Right lobe of liver (tissue), 6 donors: ENCODE measurements at regions not wholly inside any gene's neighbourhood (a gene's known extent, or its start where the extent isn't known, plus 50 kb on each side); places are given as distances from the start of the nearest gene placed in this dataset.

Experiments
- ATAC-seq, 4 donors: fragments of 200-7000 bp; cut with Tn5 transposase; one replicate each; pipeline ENCODE4 v1.9.1; 2020; ENCODE audit warnings: mild to moderate bottlenecking in 4 of 4, moderate library complexity in 4 of 4
- DNase-seq, 3 donors: peaks; one replicate each; pipeline ENCODE4 v3.0.0-alpha.2; 2020
- H3K27ac ChIP-seq, 3 donors: fragments of 200-600 bp; one replicate each; pipeline ENCODE4 v1.8.0; 2022
- H3K27me3 ChIP-seq, 2 donors: fragments of 200-600 bp; one replicate each; pipeline ENCODE4 v1.8.0; 2022
- H3K36me3 ChIP-seq, 4 donors: fragments of 200-600 bp; sonication (generic) in 1 of 4; one replicate each; pipeline versions ENCODE4 v1.5.1 to v1.8.0; 2017 to 2022; ENCODE audit warnings: control low read depth in 1 of 4
- H3K4me1 ChIP-seq, 4 donors: fragments of 200-600 bp; sonication (generic) in 1 of 4; one replicate each; pipeline versions ENCODE4 v1.5.1 to v1.8.0; 2017 to 2022; ENCODE audit warnings: control low read depth in 1 of 4
- H3K4me3 ChIP-seq, 3 donors: fragments of 200-600 bp; one replicate each; pipeline ENCODE4 v1.8.0; 2022
- H3K9me3 ChIP-seq, 4 donors: fragments of 200-600 bp; sonication (generic) in 1 of 4; one replicate each; pipeline versions ENCODE4 v1.5.1 to v1.8.0; 2017 to 2022; ENCODE audit warnings: control low read depth in 1 of 4
- CTCF ChIP-seq, 4 donors: fragments of 200-600 bp in 3 of 4; fragments of 450-650 bp in 1 of 4; IDR thresholded peaks; one replicate each; pipeline versions ENCODE4 v1.5.1 to v1.8.0; 2016 to 2022; ENCODE audit warnings: antibody characterized with exemption in 4 of 4, mild to moderate bottlenecking in 2 of 4
- POLR2A ChIP-seq: fragments of 450-650 bp; IDR thresholded peaks from one replicate; pipeline ENCODE4 v1.6.1; 2017; ENCODE audit warnings: antibody characterized with exemption, mild to moderate bottlenecking
- WGBS: methylation state at CpG from one replicate; pipeline ENCODE4 v1.1.6; 2018; ENCODE audit warnings: low coverage, low lambda C conversion rate; ENCODE audit not compliant: insufficient coverage; ENCODE audit errors: missing lambda C conversion rate; 5-methylcytosine and 5-hydroxymethylcytosine counted together
- intact Hi-C, 2 donors: fragments of 100-400 bp; cut with DNase I; formaldehyde crosslinking; loops; one replicate each; pipeline versions ENCODE4 v1.11.2 to v1.14.1; 2022
- donor health status: DM: no; HTN: yes; CAD: no.
- donor health status: DM: no; HTN: no; CAD: no.
- donor health status: DM: no; HTN: no; CAD: no.
- donor health status: DM: no; HTN: yes; CAD: no.
- donor health status: DM: no; HTN: yes; CAD: no.

GRCh38 chr6:50358113-50358512 is 308.4 kb upstream of the DEFB112 start:
- no peaks in the 10 kb centered on the region for H3K9me3 ChIP-seq
- no peak for DNase-seq
- no peak for ATAC-seq
- H3K4me1 ChIP-seq, result no peaks in the 10 kb centered on the region
- TF ChIP-seq POLR2A (no peak), CTCF (IDR thresholded peaks at IDR 0.05) (no peak)
- intact Hi-C loops, result no loop called here
- H3K36me3 ChIP-seq, result no peaks in the 10 kb centered on the region
- H3K4me3 ChIP-seq, result no peak overlapping the region
- no peaks in the 10 kb centered on the region for H3K27me3 ChIP-seq
- H3K27ac ChIP-seq, result no peak overlapping the region
- WGBS, result 76% methylated on average over 5 of the region's 5 CpGs

DNA sequence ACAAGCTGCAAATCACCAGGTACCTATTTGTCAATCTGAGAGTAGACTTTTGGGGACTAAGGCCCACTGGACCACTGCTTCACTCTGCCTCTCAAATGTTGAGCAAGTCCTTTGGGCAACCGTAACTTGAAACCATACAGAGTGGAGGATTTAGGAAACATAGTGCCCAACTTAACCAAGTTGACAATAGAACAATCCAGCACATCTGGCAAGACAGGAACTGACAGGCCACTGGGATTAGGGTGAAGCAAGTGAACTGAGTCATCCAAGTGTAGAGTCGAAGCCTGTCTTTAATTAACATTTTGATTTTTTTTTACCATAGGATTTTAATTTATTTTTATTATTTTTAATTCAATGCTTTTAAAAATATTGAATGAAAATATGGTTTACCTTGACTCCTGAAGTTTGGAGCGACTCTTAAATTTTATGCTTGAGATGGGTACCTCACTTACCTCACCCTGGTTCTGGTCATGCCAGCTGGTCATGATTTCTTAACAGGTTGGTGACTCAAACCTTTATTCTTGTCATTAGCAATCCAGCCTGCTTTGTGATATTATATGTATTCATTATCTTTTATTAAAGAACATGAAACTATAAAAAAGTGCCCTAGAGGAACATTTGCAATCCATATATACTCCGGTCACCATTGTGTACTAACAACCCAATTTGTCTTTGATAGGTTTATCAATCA is 312.1 kb upstream of the DEFB112 start:
- Histone ChIP-seq H3K27me3 (no peaks in the 10 kb centered on the region), H3K27ac (no peak overlapping the region), H3K36me3 (no peaks in the 10 kb centered on the region), H3K4me1 (no peaks in the 10 kb centered on the region), H3K4me3 (no peak overlapping the region), H3K9me3 (no peaks in the 10 kb centered on the region)
- DNase-seq (no peak), ATAC-seq (no peak)
- 64% methylated on average over 4 of the region's 4 CpGs for WGBS
- TF ChIP-seq POLR2A, result no peak
- no peak for TF ChIP-seq CTCF (IDR thresholded peaks at IDR 0.05)
- intact Hi-C loops, result no loop called here

- Histone ChIP-seq H3K27me3 (no peaks in the 10 kb centered on the region), H3K4me3 (no peak overlapping the region), H3K4me1 (no peaks in the 10 kb centered on the region), H3K9me3 (no peaks in the 10 kb centered on the region), H3K36me3 (no peaks in the 10 kb centered on the region), H3K27ac (no peak overlapping the region)
- intact Hi-C loops, result no loop called here
- ATAC-seq (no peak), DNase-seq (no peak)
- no peak for TF ChIP-seq POLR2A
- TF ChIP-seq CTCF (IDR thresholded peaks at IDR 0.05), result no peak
- WGBS, result 33% methylated on average over 1 of the region's 1 CpG
These were observed 313.0 kb upstream of the DEFB112 start for GRCh38 chr6:50362706-50363105.

- no peaks in the 10 kb centered on the region for H3K4me1 ChIP-seq
- no peak overlapping the region for H3K4me3 ChIP-seq
- no peak overlapping the region for H3K27ac ChIP-seq
- no peaks in the 10 kb centered on the region for H3K36me3 ChIP-seq
- H3K9me3 ChIP-seq, result no peaks in the 10 kb centered on the region
- TF ChIP-seq POLR2A (no peak), CTCF (IDR thresholded peaks at IDR 0.05) (no peak)
- DNase-seq (no peak), ATAC-seq (no peak)
- no peaks in the 10 kb centered on the region for H3K27me3 ChIP-seq
- intact Hi-C loops, result no loop called here
These were observed 320.3 kb upstream of the DEFB112 start for GRCh38 chr6:50369996-50370395.
